WTC11 (cell line): ENCODE measurements at regions not wholly inside any gene's neighbourhood (a gene's known extent, or its start where the extent isn't known, plus 50 kb on each side); places are given as distances from the start of the nearest gene placed in this dataset.

Source experiments
- ATAC-seq: fragments of 200-7000 bp; cut with Tn5 transposase; 2 replicates; pipeline ENCODE4 v1.10.0; 2021; ENCODE audit warnings: mild to moderate bottlenecking, moderate library complexity
- CTCF ChIA-PET: fragments of 300-600 bp; sonication (Branson Sonifier 250); formaldehyde crosslinking; loops from one replicate; lab custom pipeline; 2021; ENCODE audit warnings: antibody characterized with exemption; lab: Charles Lee
- POLR2A ChIA-PET: fragments of 350-600 bp; sonication (Branson Sonifier 250); formaldehyde crosslinking; loops from one replicate; lab custom pipeline; 2021; ENCODE audit warnings: antibody characterized with exemption; lab: Charles Lee
- DNase-seq: peaks from one replicate; pipeline ENCODE4 v3.0.0; 2021; ENCODE audit warnings: low spot score
- H3K27ac Mint-ChIP-seq: 2 replicates; pipeline ENCODE4 v1.8.0; 2021; ENCODE audit warnings: mixed read lengths
- H3K27me3 Mint-ChIP-seq: 2 replicates; pipeline ENCODE4 v1.8.0; 2021; ENCODE audit warnings: low read depth, mild to moderate bottlenecking, moderate library complexity, mixed read lengths
- H3K36me3 Mint-ChIP-seq: 2 replicates; pipeline ENCODE4 v1.8.0; 2021; ENCODE audit warnings: mixed read lengths
- H3K4me1 Mint-ChIP-seq: 2 replicates; pipeline ENCODE4 v1.8.0; 2022; ENCODE audit warnings: mixed read lengths
- H3K4me3 Mint-ChIP-seq: 2 replicates; pipeline ENCODE4 v1.8.0; 2021; ENCODE audit warnings: mild to moderate bottlenecking, moderate library complexity, mixed read lengths
- H3K9me3 Mint-ChIP-seq: 2 replicates; pipeline ENCODE4 v1.8.0; 2021; ENCODE audit warnings: mixed read lengths
- CBFB ChIP-seq: sonication (generic); formaldehyde crosslinking; IDR thresholded peaks from 2 replicates; pipeline ENCODE4 v1.8.1; 2022; ENCODE audit warnings: mild to moderate bottlenecking, low read depth, missing genetic modification reagents
- CREM ChIP-seq: sonication (generic); formaldehyde crosslinking; IDR thresholded peaks from 2 replicates; pipeline ENCODE4 v1.8.1; 2022; ENCODE audit warnings: mild to moderate bottlenecking, missing genetic modification reagents, moderate library complexity
- ESRRA ChIP-seq: sonication (generic); formaldehyde crosslinking; IDR thresholded peaks from 2 replicates; pipeline ENCODE4 v1.8.1; 2022; ENCODE audit warnings: mild to moderate bottlenecking, missing genetic modification reagents, borderline replicate concordance
- FOXK1 ChIP-seq: sonication (generic); formaldehyde crosslinking; IDR thresholded peaks from 2 replicates; pipeline ENCODE4 v1.8.0; 2022; ENCODE audit warnings: mild to moderate bottlenecking, moderate library complexity, missing genetic modification reagents
- GRHL2 ChIP-seq: fragments of 250-450 bp; sonication (Bioruptor Pico); IDR thresholded peaks from 2 replicates; pipeline ENCODE4 v1.8.0; 2022; ENCODE audit warnings: mild to moderate bottlenecking, moderate library complexity; ENCODE audit not compliant: insufficient replicate concordance, severe bottlenecking
- IRF2 ChIP-seq: sonication (generic); formaldehyde crosslinking; IDR thresholded peaks from 2 replicates; pipeline ENCODE4 v1.8.0; 2022; ENCODE audit warnings: low read depth, missing genetic modification reagents, borderline replicate concordance
- MXD4 ChIP-seq: fragments of 250-450 bp; sonication (Bioruptor Pico); IDR thresholded peaks from 2 replicates; pipeline ENCODE4 v1.8.0; 2021; ENCODE audit warnings: mild to moderate bottlenecking, moderate library complexity, borderline replicate concordance
- NFATC4 ChIP-seq: fragments of 250-450 bp; sonication (Bioruptor Pico); IDR thresholded peaks from 2 replicates; pipeline ENCODE4 v1.9.0; 2021; ENCODE audit warnings: mild to moderate bottlenecking
- NR3C1 ChIP-seq: sonication (generic); formaldehyde crosslinking; conservative IDR thresholded peaks from 2 replicates; pipeline ENCODE4 v1.8.1; 2023; ENCODE audit warnings: low read depth, mild to moderate bottlenecking, missing genetic modification reagents
- OVOL2 ChIP-seq: fragments of 250-450 bp; sonication (Bioruptor Pico); IDR thresholded peaks from 2 replicates; pipeline ENCODE4 v1.9.0; 2021; ENCODE audit warnings: mild to moderate bottlenecking, borderline replicate concordance
- RELA ChIP-seq: sonication (generic); formaldehyde crosslinking; IDR thresholded peaks from 2 replicates; pipeline ENCODE4 v1.8.1; 2022; ENCODE audit warnings: missing genetic modification reagents, mild to moderate bottlenecking, borderline replicate concordance
- ZNF263 ChIP-seq: sonication (generic); formaldehyde crosslinking; IDR thresholded peaks from 2 replicates; pipeline ENCODE4 v1.8.1; 2022; ENCODE audit warnings: low read depth, mild to moderate bottlenecking, moderate library complexity, missing genetic modification reagents
- ZNF396 ChIP-seq: fragments of 250-450 bp; sonication (Bioruptor Pico); IDR thresholded peaks from 2 replicates; pipeline ENCODE4 v1.8.0; 2021; ENCODE audit warnings: mild to moderate bottlenecking, moderate library complexity, borderline replicate concordance
- ZNF671 ChIP-seq: fragments of 250-450 bp; sonication (Bioruptor Pico); IDR thresholded peaks from 2 replicates; pipeline ENCODE4 v1.8.0; 2021; ENCODE audit warnings: mild to moderate bottlenecking
- TF ChIP-seq, protein P1 (sequence below): sonication (generic); formaldehyde crosslinking; IDR thresholded peaks from 2 replicates; pipeline ENCODE4 v1.8.1; 2022; ENCODE audit warnings: low read depth, missing genetic modification reagents, borderline replicate concordance
- TF ChIP-seq, protein P2 (sequence below): sonication (generic); formaldehyde crosslinking; IDR thresholded peaks from 2 replicates; pipeline ENCODE4 v1.8.1; 2023; ENCODE audit warnings: mild to moderate bottlenecking, missing genetic modification reagents, borderline replicate concordance
- TF ChIP-seq, protein P3 (sequence below): sonication (generic); formaldehyde crosslinking; IDR thresholded peaks from 2 replicates; pipeline ENCODE4 v1.8.0; 2022; ENCODE audit warnings: mild to moderate bottlenecking, missing genetic modification reagents
- TF ChIP-seq, protein P4 (sequence below): sonication (generic); formaldehyde crosslinking; IDR thresholded peaks from 2 replicates; pipeline ENCODE4 v1.8.0; 2022; ENCODE audit warnings: mild to moderate bottlenecking, missing genetic modification reagents
- TF ChIP-seq, protein P5 (sequence below): fragments of 250-450 bp; sonication (Bioruptor Pico); IDR thresholded peaks from 2 replicates; pipeline ENCODE4 v2.1.2; 2022; ENCODE audit warnings: mild to moderate bottlenecking, moderate library complexity
- TF ChIP-seq, protein P6 (sequence below): sonication (generic); formaldehyde crosslinking; IDR thresholded peaks from 2 replicates; pipeline ENCODE4 v1.8.1; 2022; ENCODE audit warnings: mild to moderate bottlenecking, missing genetic modification reagents, moderate library complexity, borderline replicate concordance
- TF ChIP-seq, protein P7 (sequence below): sonication (generic); formaldehyde crosslinking; conservative IDR thresholded peaks from 2 replicates; pipeline ENCODE4 v1.8.1; 2022; ENCODE audit warnings: mild to moderate bottlenecking, missing genetic modification reagents

DNA sequence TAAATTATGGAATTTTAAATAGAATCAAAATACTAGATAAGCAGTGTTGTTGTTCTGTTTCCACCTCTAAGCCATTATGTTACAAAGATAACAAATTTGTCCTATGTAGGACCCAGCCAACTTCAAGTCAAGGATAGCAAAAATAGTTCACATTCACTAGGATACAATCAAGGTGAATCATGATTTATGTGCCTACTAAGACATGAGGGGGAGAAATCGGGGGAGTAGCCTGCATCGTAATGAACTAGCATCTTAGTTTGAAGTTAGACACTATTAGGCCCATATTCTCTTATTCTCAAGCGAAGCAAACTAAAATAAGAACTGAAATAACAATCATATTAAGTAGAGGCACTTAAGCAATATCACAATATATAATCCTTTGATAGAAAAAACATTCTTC is 779.4 kb upstream of the PCDH9 start:
- ChIA-PET POLR2A (no interaction called here), CTCF (no interaction called here)
- Mint-ChIP-seq H3K27ac (no peak overlapping the region), H3K9me3 (peaks cover 5% of the 10 kb centered on the region; the same call in 1 of the 2 replicates), H3K4me3 (no peak overlapping the region), H3K27me3 (no peaks in the 10 kb centered on the region), H3K36me3 (no peaks in the 10 kb centered on the region), H3K4me1 (no peaks in the 10 kb centered on the region)
- no peak for TF ChIP-seq RELA (CRISPR knock-in tag)
- TF ChIP-seq GRHL2 (CRISPR knock-in tag): no peak
- TF ChIP-seq, protein P1, sequence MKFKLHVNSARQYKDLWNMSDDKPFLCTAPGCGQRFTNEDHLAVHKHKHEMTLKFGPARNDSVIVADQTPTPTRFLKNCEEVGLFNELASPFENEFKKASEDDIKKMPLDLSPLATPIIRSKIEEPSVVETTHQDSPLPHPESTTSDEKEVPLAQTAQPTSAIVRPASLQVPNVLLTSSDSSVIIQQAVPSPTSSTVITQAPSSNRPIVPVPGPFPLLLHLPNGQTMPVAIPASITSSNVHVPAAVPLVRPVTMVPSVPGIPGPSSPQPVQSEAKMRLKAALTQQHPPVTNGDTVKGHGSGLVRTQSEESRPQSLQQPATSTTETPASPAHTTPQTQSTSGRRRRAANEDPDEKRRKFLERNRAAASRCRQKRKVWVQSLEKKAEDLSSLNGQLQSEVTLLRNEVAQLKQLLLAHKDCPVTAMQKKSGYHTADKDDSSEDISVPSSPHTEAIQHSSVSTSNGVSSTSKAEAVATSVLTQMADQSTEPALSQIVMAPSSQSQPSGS (CRISPR knock-in tag): no peak
- TF ChIP-seq CBFB (CRISPR knock-in tag): no peak
- no peak for TF ChIP-seq ZNF671 (CRISPR knock-in tag)
- ATAC-seq: no peak
- no peak for DNase-seq

DNA sequence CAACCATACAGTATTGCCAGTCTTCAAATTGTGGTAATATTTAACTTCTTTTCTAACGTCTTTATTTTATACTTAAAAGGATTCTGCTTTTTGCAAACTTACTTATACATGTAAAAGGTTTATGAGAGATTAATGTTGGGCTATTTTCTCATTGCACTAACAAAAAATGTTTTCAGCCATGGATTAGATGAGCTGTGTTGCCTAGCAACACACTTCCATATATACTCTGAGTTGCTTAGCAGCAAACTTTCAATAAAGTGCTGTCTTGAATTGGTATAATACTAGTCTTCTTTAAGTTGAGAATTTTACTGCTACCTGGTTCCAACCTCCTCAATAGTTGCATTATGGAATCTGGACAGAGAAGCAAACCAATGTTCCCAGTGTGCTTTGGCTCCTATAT is 777.4 kb upstream of the PCDH9 start:
- H3K36me3 Mint-ChIP-seq: no peaks in the 10 kb centered on the region
- POLR2A ChIA-PET: no interaction called here
- H3K27me3 Mint-ChIP-seq: no peaks in the 10 kb centered on the region

DNA sequence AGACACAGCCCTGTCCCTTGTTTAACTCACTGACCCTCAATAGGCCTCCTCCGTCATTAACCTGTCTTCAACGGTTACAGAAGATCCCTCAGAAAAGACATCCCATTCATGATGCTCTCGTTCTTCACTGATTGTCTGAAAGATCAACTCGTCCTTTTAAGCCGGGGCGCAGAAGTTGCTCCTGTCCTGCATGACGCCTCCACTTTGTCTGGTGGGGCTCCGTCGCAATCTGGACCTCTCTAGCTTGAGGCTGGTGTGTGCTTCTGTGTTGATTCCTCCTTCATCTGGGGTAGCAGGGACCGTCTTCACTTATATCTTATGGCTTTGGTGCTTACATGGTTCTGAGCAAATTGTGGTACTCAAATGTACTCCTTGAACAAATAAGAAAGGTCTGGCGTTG is 766.0 kb upstream of the PCDH9 start:
- H3K9me3 Mint-ChIP-seq: no peaks in the 10 kb centered on the region
- H3K27ac Mint-ChIP-seq: no peak overlapping the region
- H3K36me3 Mint-ChIP-seq: no peaks in the 10 kb centered on the region
- ATAC-seq (no peak), DNase-seq (no peak)
- no peaks in the 10 kb centered on the region for H3K4me1 Mint-ChIP-seq
- CTCF ChIA-PET: no interaction called here
- H3K4me3 Mint-ChIP-seq: no peak overlapping the region
- no peaks in the 10 kb centered on the region for H3K27me3 Mint-ChIP-seq
- POLR2A ChIA-PET: no interaction called here
- TF ChIP-seq FOXK1 (CRISPR knock-in tag) (no peak), ZNF396 (CRISPR knock-in tag) (no peak), OVOL2 (CRISPR knock-in tag) (no peak), CREM (no peak), ZNF671 (CRISPR knock-in tag) (no peak), NFATC4 (CRISPR knock-in tag) (no peak)
- TF ChIP-seq, protein P2, sequence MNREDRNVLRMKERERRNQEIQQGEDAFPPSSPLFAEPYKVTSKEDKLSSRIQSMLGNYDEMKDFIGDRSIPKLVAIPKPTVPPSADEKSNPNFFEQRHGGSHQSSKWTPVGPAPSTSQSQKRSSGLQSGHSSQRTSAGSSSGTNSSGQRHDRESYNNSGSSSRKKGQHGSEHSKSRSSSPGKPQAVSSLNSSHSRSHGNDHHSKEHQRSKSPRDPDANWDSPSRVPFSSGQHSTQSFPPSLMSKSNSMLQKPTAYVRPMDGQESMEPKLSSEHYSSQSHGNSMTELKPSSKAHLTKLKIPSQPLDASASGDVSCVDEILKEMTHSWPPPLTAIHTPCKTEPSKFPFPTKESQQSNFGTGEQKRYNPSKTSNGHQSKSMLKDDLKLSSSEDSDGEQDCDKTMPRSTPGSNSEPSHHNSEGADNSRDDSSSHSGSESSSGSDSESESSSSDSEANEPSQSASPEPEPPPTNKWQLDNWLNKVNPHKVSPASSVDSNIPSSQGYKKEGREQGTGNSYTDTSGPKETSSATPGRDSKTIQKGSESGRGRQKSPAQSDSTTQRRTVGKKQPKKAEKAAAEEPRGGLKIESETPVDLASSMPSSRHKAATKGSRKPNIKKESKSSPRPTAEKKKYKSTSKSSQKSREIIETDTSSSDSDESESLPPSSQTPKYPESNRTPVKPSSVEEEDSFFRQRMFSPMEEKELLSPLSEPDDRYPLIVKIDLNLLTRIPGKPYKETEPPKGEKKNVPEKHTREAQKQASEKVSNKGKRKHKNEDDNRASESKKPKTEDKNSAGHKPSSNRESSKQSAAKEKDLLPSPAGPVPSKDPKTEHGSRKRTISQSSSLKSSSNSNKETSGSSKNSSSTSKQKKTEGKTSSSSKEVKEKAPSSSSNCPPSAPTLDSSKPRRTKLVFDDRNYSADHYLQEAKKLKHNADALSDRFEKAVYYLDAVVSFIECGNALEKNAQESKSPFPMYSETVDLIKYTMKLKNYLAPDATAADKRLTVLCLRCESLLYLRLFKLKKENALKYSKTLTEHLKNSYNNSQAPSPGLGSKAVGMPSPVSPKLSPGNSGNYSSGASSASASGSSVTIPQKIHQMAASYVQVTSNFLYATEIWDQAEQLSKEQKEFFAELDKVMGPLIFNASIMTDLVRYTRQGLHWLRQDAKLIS (CRISPR knock-in tag): no peak
- TF ChIP-seq, protein P3, sequence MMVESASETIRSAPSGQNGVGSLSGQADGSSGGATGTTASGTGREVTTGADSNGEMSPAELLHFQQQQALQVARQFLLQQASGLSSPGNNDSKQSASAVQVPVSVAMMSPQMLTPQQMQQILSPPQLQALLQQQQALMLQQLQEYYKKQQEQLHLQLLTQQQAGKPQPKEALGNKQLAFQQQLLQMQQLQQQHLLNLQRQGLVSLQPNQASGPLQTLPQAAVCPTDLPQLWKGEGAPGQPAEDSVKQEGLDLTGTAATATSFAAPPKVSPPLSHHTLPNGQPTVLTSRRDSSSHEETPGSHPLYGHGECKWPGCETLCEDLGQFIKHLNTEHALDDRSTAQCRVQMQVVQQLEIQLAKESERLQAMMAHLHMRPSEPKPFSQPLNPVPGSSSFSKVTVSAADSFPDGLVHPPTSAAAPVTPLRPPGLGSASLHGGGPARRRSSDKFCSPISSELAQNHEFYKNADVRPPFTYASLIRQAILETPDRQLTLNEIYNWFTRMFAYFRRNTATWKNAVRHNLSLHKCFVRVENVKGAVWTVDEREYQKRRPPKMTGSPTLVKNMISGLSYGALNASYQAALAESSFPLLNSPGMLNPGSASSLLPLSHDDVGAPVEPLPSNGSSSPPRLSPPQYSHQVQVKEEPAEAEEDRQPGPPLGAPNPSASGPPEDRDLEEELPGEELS (CRISPR knock-in tag): no peak
- TF ChIP-seq, protein P4, sequence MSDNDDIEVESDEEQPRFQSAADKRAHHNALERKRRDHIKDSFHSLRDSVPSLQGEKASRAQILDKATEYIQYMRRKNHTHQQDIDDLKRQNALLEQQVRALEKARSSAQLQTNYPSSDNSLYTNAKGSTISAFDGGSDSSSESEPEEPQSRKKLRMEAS (CRISPR knock-in tag): no peak

More for the DNA sequence above, 777.4 kb upstream of the PCDH9 start:
- Mint-ChIP-seq H3K27ac (no peak overlapping the region), H3K4me3 (no peak overlapping the region), H3K4me1 (peaks cover 8% of the 10 kb centered on the region), H3K9me3 (no peaks in the 10 kb centered on the region)
- DNase-seq (no peak), ATAC-seq (no peak)
- CTCF ChIA-PET: no interaction called here
- TF ChIP-seq, protein P5, sequence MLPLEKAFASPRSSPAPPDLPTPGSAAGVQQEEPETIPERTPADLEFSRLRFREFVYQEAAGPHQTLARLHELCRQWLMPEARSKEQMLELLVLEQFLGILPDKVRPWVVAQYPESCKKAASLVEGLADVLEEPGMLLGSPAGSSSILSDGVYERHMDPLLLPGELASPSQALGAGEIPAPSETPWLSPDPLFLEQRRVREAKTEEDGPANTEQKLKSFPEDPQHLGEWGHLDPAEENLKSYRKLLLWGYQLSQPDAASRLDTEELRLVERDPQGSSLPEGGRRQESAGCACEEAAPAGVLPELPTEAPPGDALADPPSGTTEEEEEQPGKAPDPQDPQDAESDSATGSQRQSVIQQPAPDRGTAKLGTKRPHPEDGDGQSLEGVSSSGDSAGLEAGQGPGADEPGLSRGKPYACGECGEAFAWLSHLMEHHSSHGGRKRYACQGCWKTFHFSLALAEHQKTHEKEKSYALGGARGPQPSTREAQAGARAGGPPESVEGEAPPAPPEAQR (CRISPR knock-in tag): no peak
- TF ChIP-seq IRF2 (CRISPR knock-in tag) (no peak), ZNF263 (CRISPR knock-in tag) (no peak), ESRRA (CRISPR knock-in tag) (no peak), MXD4 (CRISPR knock-in tag) (no peak), NR3C1 (no peak)
- TF ChIP-seq, protein P6, sequence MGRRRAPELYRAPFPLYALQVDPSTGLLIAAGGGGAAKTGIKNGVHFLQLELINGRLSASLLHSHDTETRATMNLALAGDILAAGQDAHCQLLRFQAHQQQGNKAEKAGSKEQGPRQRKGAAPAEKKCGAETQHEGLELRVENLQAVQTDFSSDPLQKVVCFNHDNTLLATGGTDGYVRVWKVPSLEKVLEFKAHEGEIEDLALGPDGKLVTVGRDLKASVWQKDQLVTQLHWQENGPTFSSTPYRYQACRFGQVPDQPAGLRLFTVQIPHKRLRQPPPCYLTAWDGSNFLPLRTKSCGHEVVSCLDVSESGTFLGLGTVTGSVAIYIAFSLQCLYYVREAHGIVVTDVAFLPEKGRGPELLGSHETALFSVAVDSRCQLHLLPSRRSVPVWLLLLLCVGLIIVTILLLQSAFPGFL: no peak
- TF ChIP-seq, protein P7, sequence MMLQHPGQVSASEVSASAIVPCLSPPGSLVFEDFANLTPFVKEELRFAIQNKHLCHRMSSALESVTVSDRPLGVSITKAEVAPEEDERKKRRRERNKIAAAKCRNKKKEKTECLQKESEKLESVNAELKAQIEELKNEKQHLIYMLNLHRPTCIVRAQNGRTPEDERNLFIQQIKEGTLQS (CRISPR knock-in tag): no peak
- TF ChIP-seq, protein P1 (CRISPR knock-in tag): no peak
